Endothelial cell of umbilical vein (primary cell): ENCODE measurements at regions not wholly inside any gene's neighbourhood (a gene's known extent, or its start where the extent isn't known, plus 50 kb on each side); places are given as distances from the start of the nearest gene placed in this dataset.

Experiments
- CTCF ChIP-seq, 2 donors: IDR thresholded peaks; 1 replicate in 1 of 2; 2 replicates in 1 of 2; pipeline ENCODE4 v1.5.1; 2011; ENCODE audit warnings: low read length in 2 of 2, mild to moderate bottlenecking in 2 of 2, moderate library complexity in 2 of 2, control low read depth in 1 of 2, inconsistent platforms in 1 of 2, low read depth in 1 of 2; ENCODE audit not compliant: insufficient read depth in 1 of 2; ENCODE audit errors: extremely low read depth in 1 of 2
- EZH2 ChIP-seq: IDR thresholded peaks from 2 replicates; pipeline ENCODE4 v1.6.1; 2012; ENCODE audit warnings: borderline replicate concordance, low read depth, mild to moderate bottlenecking, moderate library complexity, low read length, inconsistent platforms; ENCODE audit not compliant: severe bottlenecking
- FOS ChIP-seq: IDR thresholded peaks from 2 replicates; pipeline ENCODE4 v1.6.1; 2011; ENCODE audit warnings: mild to moderate bottlenecking, low read length, moderate library complexity, borderline replicate concordance; ENCODE audit not compliant: insufficient read depth
- MYC ChIP-seq: IDR thresholded peaks from one replicate; pipeline ENCODE4 v1.6.1; 2011; ENCODE audit warnings: mild to moderate bottlenecking, low read depth, low read length
- POLR2AphosphoS5 ChIP-seq: IDR thresholded peaks from 2 replicates; pipeline ENCODE4 v1.6.1; 2012; ENCODE audit warnings: low read depth, mild to moderate bottlenecking, control low read depth, low read length, moderate library complexity; ENCODE audit not compliant: insufficient read depth

DNA sequence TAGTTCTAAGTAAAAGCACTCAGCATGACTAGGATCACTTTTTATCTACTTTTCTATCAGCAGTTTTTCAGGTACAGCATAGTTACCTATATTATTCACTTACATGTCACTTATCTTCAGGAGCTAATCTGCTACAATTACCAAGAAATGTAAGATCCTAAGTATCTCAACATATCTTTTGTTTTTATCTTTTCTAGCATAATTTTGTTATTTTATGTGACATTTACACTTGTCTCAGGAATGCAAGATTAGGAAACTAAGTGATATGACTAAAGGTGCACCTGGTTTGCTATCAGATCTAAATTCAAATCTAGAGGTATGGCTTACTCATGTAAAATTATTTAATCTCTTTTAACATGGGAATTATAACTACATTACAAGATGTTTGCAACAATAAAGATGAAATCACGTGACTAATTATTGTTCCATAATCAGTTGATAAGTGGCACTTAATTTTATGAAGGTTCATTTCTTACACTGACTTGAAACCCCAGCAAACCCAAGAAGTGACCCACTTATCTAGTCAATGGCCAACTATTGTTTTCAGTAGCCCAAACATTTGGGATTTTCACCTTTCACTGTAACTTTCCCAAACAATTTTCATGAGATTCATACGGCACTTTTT is 390.3 kb upstream of the PCDH15 start:
- TF ChIP-seq CTCF (IDR thresholded peaks at IDR 0.05; ENCODE audit: extremely low read depth in 1 of 2, insufficient read depth in 1 of 2, low read depth in 1 of 2, low read length in 2 of 2) (no peak), EZH2 (no peak), MYC (no peak), POLR2AphosphoS5 (no peak), FOS (no peak)
